ENCODE measurements at regions not wholly inside any gene's neighbourhood (a gene's known extent, or its start where the extent isn't known, plus 50 kb on each side); places are given as distances from the start of the nearest gene placed in this dataset.

DNA sequence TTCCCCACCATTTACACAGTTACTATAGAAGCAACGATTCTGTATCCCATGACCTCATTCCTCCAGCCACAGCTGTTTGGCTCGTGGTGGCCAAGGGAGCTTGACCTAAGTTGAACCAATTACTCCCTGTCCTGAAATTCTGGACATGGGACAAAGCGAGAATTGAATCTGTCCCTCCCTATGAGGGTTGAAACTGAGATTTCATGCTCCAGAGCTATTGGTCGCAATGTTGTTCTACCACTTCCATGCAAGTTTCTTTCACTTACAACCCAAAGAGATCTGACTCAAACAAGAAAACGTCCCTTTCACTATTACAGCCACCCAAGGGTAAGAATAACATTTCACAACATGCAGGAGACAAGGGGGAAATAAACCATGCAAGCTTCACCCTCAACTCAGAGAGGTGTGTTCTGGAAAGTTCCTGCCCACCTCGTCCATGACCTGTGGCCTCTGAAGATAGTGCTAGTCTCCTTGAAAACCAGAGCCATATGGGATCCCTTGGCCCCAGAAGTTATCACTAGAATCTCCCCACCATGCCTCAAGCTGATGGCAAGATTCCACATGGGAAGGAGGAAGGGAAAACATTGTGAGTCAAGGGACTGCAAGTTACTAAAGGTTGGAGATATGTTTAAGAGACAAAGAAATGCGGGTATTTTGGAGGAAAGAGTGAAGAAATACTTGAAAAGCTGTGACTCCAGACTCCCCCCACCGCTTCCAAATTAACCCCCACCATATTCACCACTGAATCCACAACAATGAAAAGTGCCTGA, 74.5 kb upstream of the SRSF6 start:
- no peak for TF ChIP-seq EP300 (IDR thresholded peaks at IDR 0.05)
- TF ChIP-seq, protein P1, sequence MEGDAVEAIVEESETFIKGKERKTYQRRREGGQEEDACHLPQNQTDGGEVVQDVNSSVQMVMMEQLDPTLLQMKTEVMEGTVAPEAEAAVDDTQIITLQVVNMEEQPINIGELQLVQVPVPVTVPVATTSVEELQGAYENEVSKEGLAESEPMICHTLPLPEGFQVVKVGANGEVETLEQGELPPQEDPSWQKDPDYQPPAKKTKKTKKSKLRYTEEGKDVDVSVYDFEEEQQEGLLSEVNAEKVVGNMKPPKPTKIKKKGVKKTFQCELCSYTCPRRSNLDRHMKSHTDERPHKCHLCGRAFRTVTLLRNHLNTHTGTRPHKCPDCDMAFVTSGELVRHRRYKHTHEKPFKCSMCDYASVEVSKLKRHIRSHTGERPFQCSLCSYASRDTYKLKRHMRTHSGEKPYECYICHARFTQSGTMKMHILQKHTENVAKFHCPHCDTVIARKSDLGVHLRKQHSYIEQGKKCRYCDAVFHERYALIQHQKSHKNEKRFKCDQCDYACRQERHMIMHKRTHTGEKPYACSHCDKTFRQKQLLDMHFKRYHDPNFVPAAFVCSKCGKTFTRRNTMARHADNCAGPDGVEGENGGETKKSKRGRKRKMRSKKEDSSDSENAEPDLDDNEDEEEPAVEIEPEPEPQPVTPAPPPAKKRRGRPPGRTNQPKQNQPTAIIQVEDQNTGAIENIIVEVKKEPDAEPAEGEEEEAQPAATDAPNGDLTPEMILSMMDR (IDR thresholded peaks at IDR 0.05): no peak

Measured in gastroesophageal sphincter (tissue), 3 donors.